Hematopoietic multipotent progenitor cell treated with erythropoietin and hydrocortisone succinate and interleukin-3 and kit ligand, for 4 days (in vitro differentiated cells): ENCODE measurements at regions not wholly inside any gene's neighbourhood (a gene's known extent, or its start where the extent isn't known, plus 50 kb on each side); places are given as distances from the start of the nearest gene placed in this dataset.

Experiments
- DNase-seq: peaks from one replicate; pipeline ENCODE4 v3.0.0-alpha.2; 2015

DNA sequence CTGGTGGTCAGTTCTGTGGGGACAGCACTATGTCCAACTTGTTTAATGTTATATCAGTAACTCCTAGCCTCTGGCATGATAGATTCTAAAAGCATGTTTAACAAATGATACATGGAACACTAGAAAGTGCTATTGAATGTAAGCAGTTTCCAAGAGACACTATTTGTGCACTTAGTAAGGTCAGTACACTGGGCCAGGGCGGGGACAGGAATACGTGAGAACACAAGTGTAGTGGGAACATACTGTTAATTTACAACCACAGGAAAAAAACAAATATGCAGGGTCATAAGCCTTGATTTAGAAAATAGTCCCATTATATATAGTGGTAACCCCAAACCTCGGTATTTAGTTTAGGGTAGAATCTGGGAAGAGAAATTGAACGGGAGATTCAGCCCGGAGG is 88.9 kb upstream of the SLC38A2 start:
- DNase-seq = no peak

GRCh38 chr12:46460682-46461210 is 88.2 kb upstream of the SLC38A2 start:
- no peak for DNase-seq

DNA sequence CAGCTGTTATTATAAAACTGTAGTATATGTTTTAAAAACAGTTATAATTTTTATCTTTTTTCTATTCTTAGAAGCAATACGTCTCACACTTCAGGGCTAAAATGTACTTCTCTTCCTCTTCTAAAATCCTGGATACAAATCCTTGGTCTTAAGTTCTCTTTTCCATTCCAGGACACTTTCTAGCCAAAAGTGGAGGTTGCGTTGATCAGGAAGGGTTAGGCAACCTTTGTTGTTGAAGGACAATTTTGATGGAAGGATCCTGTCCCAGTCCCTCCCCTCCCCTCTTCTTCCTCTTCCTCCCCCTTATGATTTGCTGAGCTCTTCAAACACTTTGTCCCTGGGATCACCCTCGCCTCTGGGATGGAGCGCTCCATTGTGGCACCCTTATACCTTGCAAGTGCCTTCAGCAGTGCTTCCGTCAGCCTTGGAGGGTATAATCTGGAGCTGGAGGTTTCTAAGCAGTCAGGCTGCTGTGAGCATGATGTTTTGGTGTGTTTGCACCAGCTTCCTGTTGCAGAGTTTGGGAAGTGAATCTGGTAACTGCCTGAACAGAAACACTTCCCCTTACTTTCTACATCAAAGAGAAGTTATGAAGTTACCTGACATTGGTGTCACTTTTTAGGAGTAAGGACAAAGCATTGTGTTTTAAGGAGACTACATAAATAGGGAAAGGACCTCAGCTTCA is 87.4 kb upstream of the SLC38A2 start:
- peak; percentile 68 for DNase-seq

GRCh38 chr12:46459111-46459510 is 86.5 kb upstream of the SLC38A2 start:
- DNase-seq = peak; percentile 11

- DNase-seq = peak; percentile 65
Measured at GRCh38 chr12:46458500-46459102, 86.0 kb upstream of the SLC38A2 start.

GRCh38 chr12:46457958-46458357 is 85.4 kb upstream of the SLC38A2 start:
- no peak for DNase-seq

DNA sequence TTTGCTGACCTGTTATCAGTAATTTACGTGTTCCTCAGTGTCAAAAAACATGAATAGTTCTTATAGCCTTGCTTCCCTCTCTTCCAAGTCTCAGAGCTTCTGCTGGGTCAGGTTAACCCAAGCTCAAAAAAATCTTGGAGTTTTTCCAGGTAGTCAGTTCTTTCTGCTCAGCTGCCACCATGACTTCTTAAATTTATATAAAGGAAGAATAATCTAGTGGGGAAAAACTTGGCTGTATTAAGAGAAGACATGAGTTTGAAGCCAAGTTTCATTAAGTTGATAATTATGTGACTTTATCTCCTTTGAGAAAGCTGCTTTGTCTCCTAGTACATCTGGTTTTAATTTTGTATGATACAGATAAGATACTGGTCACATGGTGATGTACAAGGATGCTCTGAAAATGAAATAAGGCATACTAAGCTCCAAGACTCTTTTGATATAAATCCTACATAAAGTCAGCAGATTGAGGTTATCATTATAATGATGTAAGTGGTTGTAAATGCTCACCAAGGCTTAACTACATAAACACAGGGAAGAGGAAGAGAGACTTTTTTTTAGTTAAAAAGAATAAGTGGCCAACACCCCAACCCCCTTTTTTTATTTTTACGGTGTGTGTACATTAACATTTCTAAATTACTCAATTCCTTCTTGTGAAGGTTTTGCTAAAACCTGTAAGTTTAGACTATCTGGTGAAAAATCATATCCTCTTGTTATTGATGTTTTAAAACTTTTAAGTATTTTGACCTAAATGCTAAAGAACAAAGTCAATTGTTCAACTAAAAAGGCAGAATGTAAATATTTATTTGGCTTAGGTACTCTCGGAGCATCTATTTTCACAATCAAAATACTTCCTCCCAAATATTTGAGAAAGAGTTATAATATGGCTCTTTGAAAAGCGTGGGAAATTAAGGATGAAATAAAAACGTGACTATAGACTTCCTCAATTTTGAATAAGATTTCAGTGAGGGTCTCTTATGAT is 84.1 kb upstream of the SLC38A2 start:
- DNase-seq = no peak

- DNase-seq = no peak
Measured at GRCh38 chr12:46455648-46456352, 83.2 kb upstream of the SLC38A2 start.

GRCh38 chr12:46454981-46455380 is 82.4 kb upstream of the SLC38A2 start:
- DNase-seq = peak; percentile 15

GRCh38 chr12:46453428-46453827 is 80.9 kb upstream of the SLC38A2 start:
- no peak for DNase-seq

- DNase-seq = no peak
Measured at GRCh38 chr12:46452776-46453175, 80.2 kb upstream of the SLC38A2 start.

DNA sequence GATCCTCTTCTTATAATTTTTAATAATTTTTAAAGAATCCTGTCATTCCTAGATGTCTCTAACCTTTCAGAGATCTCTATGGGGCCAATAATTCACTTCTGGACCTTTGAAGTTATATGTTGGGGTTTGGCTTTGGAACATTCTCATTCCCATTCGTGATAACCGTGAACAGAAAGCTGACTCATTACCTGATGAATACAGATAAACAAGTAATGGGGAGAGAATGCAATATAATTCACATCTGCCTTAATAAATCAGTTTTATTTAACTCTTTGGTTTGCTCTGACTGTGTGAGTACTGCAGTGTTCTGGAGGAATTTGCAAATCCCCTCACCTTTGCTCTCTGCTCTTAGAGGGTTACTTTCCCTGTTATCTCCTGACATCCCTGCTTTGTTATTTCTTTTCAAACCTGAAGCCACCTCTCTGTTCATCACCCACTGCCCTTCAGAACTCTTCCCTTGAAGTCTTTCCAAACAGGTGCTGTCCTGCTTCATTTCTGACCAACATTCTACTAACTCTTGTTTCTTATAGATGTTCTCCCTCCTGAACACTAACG is 79.6 kb upstream of the SLC38A2 start:
- DNase-seq = no peak

- DNase-seq = no peak
Measured at GRCh38 chr12:46451276-46452021, 78.9 kb upstream of the SLC38A2 start.

DNA sequence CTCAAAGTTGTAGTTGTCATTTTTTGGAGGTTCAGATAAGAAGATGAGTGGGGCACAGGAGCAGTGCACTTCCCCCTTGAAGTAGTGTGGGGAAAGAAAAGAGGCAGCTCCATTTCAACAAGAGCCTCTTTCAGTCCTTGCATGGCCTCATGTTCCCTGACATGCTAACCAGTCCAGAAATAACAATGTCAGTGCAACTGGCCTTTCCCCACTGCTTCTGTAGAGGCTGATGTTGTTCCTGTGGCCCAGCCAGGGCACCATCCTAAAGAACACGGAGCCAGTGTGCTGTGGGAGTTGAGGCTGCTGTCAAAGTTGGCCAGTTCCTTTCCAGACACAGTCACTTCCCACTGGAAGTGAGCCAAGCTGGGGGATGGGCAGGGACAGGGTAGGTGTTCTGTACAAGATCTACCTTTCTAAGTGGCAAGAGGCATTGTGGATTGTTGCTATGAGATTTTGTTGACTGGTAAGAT is 77.7 kb upstream of the SLC38A2 start:
- peak; percentile 50 for DNase-seq

DNA sequence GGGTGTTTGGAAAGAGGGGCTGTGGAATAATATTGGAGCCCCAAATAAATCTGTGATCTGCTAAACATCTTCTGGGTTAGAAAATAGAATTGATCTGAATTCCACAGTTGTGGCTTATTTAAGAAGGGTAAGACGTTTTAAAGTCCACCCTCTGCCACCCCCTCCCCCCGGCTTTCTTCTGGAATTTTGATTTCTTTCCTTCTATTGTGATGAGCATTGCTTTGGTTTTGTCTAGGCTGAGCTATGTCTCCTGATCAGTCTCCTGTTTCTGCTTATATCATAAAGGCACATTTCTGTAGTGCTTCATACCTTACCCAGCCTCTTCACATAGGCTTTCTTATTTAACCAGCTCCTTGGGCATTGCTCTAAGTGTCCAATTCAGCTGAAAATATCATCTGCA is 77.3 kb upstream of the SLC38A2 start:
- DNase-seq = no peak

GRCh38 chr12:46449316-46449715 is 76.7 kb upstream of the SLC38A2 start:
- no peak for DNase-seq

DNA sequence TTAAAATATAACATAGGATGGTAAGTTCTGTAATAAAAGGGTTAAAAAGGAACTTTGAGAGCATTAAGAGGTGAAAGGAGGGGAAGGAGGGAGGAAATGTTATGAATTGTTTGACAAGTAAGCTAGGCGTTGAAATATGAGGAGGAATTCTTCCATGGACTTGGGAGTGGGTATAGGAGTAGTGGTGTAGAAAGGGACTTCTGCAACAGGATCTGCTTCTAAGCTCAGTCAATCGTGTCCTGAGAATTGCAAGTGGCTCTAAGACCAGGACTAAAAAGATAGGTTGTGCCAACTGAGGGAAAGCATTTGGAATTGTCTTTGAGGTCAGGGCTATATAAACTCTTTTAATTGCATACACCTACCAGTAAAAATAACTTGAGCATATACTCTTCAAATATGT is 74.1 kb upstream of the SLC38A2 start:
- DNase-seq = no peak

GRCh38 chr12:46445551-46446235 is 73.1 kb upstream of the SLC38A2 start:
- DNase-seq = no peak

DNA sequence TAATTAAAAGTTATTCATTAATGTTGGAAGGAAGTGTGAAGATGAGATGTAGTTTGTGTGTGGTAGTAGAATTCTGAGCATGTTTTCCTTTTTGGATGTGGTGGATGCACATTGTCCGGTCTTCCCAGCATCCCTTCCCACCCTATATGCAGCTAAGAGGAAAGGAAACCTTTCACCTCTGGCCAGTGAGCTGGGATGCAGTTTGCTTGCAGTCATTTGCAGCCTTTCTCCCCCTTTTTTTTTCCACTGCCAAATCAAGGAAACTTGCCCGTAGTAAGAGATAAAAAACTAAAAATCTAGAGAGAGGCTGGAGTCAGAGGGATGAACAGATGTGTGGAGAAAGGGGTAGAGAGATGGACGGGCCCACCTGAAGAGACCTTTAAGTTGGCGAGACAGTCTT is 72.5 kb upstream of the SLC38A2 start:
- DNase-seq = no peak

- DNase-seq = no peak
Measured at GRCh38 chr12:46443594-46444263, 71.2 kb upstream of the SLC38A2 start.
